NK-92 (cell line): ENCODE measurements at regions not wholly inside any gene's neighbourhood (a gene's known extent, or its start where the extent isn't known, plus 50 kb on each side); places are given as distances from the start of the nearest gene placed in this dataset.

ENCODE experiments used
- DNase-seq: peaks from one replicate; lab custom pipeline; 2025; ENCODE audit not compliant: unreplicated experiment; lab: John Stamatoyannopoulos, UW

DNA sequence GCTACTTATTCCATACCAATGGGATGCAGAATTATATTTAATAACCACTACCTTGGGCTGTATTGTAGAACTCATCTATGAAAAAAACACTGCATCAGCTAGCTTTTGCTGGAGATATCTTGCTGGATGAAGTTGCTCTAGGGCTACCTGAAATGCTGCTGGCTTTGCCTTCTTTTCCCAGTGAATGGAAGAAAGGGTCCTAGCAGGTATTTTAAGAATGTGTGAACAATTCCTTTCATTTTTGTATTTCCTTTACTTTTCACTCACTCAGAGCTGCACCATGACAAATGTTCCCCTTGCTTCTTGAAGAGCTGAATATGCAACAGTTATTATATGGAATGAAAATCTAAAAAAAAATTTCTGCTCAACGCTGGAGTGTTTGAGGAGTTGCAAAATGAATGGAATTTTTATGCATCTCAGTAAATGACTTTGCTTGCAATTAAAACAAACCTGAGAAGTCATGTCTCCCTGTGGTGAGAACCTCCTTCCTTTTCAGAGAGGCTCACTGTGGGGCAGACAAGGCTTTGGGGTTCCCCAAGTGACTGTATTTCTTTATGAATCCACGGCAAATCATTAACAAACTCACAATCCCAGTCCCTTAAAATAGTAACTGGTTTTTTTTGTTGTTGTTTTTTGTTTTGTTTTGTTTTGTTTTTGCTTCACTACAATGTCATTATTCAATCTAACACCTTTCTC, 566.8 kb upstream of the KIRREL3 start:
- DNase-seq: no peak

GRCh38 chr11:127564810-127565209, 564.2 kb upstream of the KIRREL3 start:
- DNase-seq: no peak

DNA sequence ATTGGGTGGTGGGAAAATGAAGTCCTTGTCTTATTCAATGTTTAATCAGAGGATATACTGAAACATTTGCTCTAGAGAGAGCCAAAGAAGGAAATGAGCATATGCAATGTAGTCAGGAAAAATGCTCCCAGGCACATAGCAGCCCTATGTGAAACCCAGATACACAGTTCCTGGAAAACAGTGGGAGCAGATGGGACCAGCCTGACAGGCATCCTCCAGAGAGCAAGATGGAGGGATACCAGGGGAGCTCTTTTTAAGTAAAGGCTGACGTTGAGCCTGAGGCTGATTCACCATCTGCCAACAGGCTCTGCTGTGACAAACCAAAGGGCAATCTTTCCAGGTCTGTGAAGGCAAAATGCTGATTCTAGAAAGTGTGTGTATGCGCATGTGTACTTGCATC, 559.4 kb upstream of the KIRREL3 start:
- DNase-seq: no peak

GRCh38 chr11:127552446-127552845, 551.9 kb upstream of the KIRREL3 start:
- no peak for DNase-seq

GRCh38 chr11:127531167-127531566, 530.6 kb upstream of the KIRREL3 start:
- no peak for DNase-seq

DNA sequence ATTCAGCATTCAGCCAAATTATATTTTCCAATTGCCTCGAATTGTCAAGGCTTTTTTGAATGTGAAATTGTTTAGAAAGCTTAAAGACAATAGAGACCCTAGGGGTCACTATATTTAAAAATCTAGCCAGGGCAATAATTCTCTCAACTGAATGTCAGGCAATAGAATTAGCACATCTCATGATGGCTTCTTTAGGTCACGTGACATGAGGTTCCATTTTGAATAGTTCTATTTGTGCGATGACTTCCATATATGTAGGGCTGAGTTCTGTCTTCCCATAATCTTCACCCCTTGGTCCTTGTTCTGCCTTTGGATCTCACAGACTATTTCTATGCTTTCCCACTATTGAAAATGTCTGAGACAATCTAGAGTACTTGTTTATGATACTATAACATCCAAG, 527.7 kb upstream of the KIRREL3 start:
- DNase-seq: no peak

DNA sequence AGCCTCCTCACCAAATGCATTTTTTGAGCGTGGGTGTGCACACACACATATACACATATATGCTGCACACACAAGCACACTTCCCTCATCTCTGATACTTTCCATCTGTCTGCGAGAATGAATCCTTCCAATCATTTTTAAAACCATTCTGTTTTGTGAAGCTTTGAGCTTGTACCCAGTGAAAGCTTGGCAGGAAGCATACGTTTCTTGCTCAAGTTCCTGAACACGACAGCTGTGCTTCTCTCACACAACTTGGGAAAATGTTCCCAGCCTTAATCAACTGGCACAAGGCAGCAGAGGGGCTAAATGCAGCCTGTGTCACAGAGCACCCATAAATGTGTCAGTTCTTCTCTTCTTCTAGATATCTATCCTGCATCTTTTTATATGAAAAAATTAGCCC, 524.0 kb upstream of the KIRREL3 start:
- DNase-seq: no peak

DNA sequence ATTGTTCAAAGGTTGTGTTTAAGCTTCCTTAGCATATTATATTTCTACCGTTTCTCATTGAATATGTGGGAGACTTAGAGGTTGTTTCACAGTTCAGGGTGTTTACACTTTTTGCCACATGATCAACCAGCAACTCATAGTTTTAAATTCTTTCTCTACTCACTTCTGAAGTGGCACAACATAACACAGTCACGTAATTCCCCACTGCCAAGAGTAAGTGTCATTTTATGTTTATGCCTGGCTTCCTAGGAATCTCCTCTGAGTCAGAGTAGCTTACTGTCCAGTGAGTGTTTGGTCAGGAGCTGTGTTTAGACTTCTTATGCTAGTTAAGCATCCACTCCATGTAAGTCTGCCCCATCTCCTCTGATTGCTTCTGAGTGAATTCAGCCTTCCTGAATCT, 520.8 kb upstream of the KIRREL3 start:
- DNase-seq: no peak

- DNase-seq: no peak
Measured at GRCh38 chr11:127507851-127508250, 507.3 kb upstream of the KIRREL3 start.

DNA sequence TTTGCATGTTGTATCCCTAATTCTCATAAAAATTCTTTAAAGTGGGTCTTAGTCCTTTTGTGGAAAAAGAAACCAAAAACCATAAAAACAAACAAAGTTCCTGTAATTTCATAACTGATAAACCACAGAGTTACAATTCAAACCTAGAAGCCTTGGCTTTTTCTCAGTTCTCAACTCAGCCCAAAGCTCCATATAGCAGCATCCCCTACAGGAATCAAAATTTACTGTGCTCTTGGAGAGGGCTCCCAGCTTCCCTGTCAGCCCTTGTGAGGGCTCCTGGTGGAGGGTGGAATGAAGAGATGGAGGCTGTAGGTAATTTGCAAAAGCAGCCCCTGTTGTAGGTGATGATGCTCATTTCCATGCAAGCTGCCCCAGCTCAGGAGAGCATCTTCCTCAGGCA, 506.1 kb upstream of the KIRREL3 start:
- DNase-seq: no peak

DNA sequence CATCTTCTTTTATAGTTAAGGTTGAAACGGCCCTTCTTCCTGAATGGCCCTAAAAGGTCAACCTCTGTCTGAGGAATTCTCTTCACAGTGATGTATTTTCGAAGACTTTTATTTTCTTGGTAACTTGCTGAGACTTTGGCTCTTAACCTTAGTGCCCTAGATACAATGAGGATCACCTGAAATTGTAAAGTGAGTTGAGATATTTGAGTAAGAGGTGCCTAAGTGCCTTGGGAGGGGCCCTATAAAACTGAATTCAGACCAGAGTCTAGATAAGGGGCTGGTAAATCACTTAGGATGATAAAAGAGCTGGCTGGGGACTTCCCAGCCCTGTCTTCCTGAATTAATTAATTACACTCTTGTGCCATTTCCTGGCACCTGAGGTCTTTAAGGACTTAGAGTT, 505.6 kb upstream of the KIRREL3 start:
- DNase-seq: no peak

DNA sequence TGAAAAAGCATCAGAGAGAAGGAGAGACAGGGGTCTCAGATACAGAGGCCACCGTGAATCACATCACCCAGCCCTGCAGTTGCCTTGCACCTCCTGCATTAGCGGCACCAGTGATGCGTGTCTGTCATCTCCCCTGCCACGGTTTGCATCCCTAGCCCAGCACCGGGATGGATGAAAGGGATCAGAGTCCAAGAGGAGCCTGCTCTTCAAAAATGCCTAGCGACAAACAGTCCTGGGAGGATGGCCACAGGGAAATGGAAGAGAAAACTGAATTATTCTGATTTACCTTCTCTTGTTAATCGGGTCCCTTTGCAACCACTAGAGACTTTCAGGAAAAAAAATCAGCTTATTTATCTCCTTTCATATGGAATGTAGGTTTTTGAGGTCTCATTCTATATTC, 495.6 kb upstream of the KIRREL3 start:
- no peak for DNase-seq

DNA sequence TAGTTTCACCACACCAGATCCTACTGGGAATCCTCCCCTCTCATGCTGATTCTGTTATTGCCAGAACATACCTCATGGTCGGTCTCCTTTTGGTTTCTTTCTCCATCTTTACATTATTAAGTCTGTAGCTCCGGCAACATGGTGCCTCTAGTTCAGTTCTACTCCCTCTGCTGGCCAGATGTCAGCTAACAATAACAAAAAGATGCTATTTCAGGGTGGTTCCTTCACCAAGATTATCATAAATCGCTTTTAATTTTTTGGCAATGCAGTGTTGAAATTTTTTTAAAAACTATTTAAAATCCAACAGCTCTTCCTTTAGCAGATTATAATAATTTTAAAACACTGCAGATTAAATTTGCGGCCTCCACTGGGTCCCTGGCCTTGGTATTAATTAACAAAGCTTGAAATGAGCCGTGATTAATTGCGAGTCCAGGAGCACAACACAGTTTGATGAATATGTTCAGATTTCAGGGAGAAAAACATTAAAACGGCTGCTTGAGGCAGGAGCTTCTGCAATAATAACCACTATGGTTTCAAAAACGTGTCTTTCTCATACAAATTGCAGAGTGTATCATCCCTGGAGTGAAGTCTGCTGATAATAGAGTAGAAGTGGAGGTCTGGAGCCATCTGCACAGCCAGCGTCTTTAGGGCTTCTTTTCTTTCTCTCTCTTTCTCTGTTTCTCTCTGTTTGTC, 492.9 kb upstream of the KIRREL3 start:
- no peak for DNase-seq

- no peak for DNase-seq
Measured at GRCh38 chr11:127492029-127492428, 491.5 kb upstream of the KIRREL3 start.

GRCh38 chr11:127491589-127491988, 491.0 kb upstream of the KIRREL3 start:
- DNase-seq: no peak

- DNase-seq: no peak
Measured at GRCh38 chr11:127490896-127491295, 490.3 kb upstream of the KIRREL3 start.

- DNase-seq: no peak
Measured at GRCh38 chr11:127485541-127485940, 485.0 kb upstream of the KIRREL3 start.

GRCh38 chr11:127481391-127481790, 480.8 kb upstream of the KIRREL3 start:
- no peak for DNase-seq

DNA sequence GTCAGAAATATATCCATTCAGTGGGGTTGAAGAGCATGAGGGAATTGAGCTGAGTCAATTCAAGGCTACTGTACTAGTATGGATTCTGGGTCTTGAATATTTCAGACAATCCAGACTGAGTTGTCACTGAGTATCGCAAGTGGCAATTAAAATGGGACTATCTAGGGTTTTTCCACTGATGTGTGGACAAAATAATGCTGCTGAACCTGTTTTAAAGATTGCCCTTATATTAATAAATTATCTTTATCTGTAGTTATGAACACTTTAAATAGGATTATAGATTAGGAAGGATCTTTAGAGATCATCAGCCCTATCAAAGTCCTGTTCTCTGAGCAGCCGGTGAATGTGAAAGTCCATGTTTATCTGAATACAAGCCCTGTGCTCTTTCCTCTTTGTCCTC, 478.3 kb upstream of the KIRREL3 start:
- no peak for DNase-seq

- no peak for DNase-seq
Measured at GRCh38 chr11:127474766-127475165, 474.2 kb upstream of the KIRREL3 start.

GRCh38 chr11:127472505-127472904, 471.9 kb upstream of the KIRREL3 start:
- DNase-seq: no peak

DNA sequence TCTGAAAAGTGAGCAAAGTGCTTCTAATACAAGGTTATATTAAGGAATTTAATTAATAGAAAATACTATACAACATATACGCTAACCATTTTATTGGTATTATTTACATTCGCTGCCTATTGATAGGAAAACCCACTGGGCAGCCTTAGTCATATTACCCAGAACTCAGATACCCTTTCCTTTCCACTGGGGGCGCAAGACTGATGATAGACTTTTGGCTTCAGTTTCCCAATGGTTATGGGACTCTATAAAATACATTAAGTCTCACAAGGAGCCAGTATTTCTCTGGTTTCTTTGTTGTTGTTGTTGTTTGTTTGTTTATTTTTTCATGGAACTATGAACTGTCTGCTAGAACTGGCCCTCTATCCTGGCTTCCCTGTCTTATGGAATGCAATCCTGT, 471.1 kb upstream of the KIRREL3 start:
- no peak for DNase-seq

DNA sequence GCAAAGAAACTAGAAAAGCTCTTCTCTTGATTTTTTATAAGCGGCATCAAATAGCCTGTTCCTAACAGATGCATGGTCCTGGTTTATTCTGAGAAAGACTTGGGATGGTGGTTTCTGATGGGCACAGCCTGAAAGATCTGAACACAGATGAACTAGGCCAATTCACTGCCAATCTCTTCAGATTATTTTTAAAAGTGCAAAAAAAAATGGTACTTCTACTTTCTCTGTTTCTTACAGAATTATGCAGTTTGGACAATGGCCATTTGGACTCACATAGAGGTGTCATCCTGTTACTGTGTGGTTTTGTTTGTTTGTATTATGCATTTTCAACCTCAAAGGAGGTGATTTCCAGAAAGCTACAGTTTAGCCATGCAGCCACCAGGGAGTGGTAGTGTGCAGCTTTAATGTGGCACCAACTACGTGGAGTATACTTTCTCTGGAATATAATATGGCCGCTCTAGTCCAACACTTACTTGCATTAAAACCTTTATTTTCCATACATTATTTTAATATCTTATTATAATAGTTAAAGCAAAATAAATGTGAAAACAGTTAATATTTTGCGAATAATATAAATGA, 469.8 kb upstream of the KIRREL3 start:
- DNase-seq: no peak
